Spleen (tissue), 11 donors: ENCODE measurements at regions not wholly inside any gene's neighbourhood (a gene's known extent, or its start where the extent isn't known, plus 50 kb on each side); places are given as distances from the start of the nearest gene placed in this dataset.

Experiments used
- DNase-seq: peaks from one replicate; pipeline ENCODE4 v3.0.0-alpha.2; 2020
- H3K27ac ChIP-seq, 8 donors: fragments of 200-600 bp; sonication (generic) in 7 of 8; 1 replicate in 4 of 8; 2 replicates in 4 of 8; pipeline versions ENCODE4 v1.5.0 to v1.8.0; 2016 to 2021; ENCODE audit warnings: inconsistent platforms in 4 of 8, mild to moderate bottlenecking in 4 of 8, moderate library complexity in 1 of 8
- H3K27me3 ChIP-seq, 7 donors: fragments of 200-600 bp; sonication (generic) in 6 of 7; replicated peaks in 1 of 7; 1 replicate in 4 of 7; 2 replicates in 3 of 7; pipeline versions ENCODE4 v1.5.0 to v1.8.0; 2016 to 2021; ENCODE audit warnings: inconsistent platforms in 3 of 7, mild to moderate bottlenecking in 1 of 7
- H3K36me3 ChIP-seq, 6 donors: fragments of 200-600 bp; sonication (generic) in 5 of 6; 1 replicate in 4 of 6; 2 replicates in 2 of 6; pipeline versions ENCODE4 v1.5.0 to v1.8.0; 2016 to 2021; ENCODE audit warnings: inconsistent platforms in 2 of 6
- H3K4me1 ChIP-seq, 6 donors: fragments of 200-600 bp; sonication (generic) in 5 of 6; 1 replicate in 3 of 6; 2 replicates in 3 of 6; pipeline versions ENCODE4 v1.5.0 to v1.8.0; 2016 to 2021; ENCODE audit warnings: inconsistent platforms in 3 of 6
- H3K4me3 ChIP-seq, 8 donors: fragments of 200-600 bp; sonication (generic) in 7 of 8; 1 replicate in 4 of 8; 2 replicates in 4 of 8; pipeline versions ENCODE4 v1.5.0 to v1.8.0; 2016 to 2021; ENCODE audit warnings: inconsistent platforms in 4 of 8, mild to moderate bottlenecking in 4 of 8, moderate library complexity in 2 of 8
- H3K9me3 ChIP-seq, 8 donors: fragments of 200-600 bp; sonication (generic) in 7 of 8; 1 replicate in 4 of 8; 2 replicates in 4 of 8; pipeline versions ENCODE4 v1.5.0 to v1.8.0; 2016 to 2021; ENCODE audit warnings: inconsistent platforms in 4 of 8
- POLR2A ChIP-seq, 3 donors: fragments of 450-650 bp; IDR thresholded peaks; one replicate each; pipeline ENCODE4 v1.5.1; 2017; ENCODE audit warnings: antibody characterized with exemption in 3 of 3, mild to moderate bottlenecking in 1 of 3
- POLR2AphosphoS5 ChIP-seq, 3 donors: sonication (generic); formaldehyde crosslinking; IDR thresholded peaks; one replicate each; pipeline ENCODE4 v1.5.1; 2017; ENCODE audit warnings: antibody characterized with exemption in 3 of 3
- WGBS, 5 donors: extraction: QIAGEN DNeasy Blood & Tissue Kit in 3 of 5; methylation state at CpG; one replicate each; pipeline versions ENCODE4 v1.1.5 to v1.1.7; 2013 to 2018; 5-methylcytosine and 5-hydroxymethylcytosine counted together
- intact Hi-C: fragments of 100-400 bp; cut with DNase I; formaldehyde crosslinking; loops from one replicate; pipeline ENCODE4 v1.15.0; 2023; ENCODE audit warnings: low total_unique reads
- TF ChIP-seq, protein P1 (sequence below), 11 experiments: fragments of 200-600 bp in 7 of 11; fragments of 450-650 bp in 4 of 11; sonication (generic) in 4 of 11; IDR thresholded peaks in 8 of 11; conservative IDR thresholded peaks in 3 of 11; 1 replicate in 7 of 11; 2 replicates in 4 of 11; pipeline versions ENCODE4 v1.4.0 to v1.8.0; 2016 to 2021; ENCODE audit warnings: antibody characterized with exemption in 11 of 11, inconsistent platforms in 4 of 11, mild to moderate bottlenecking in 1 of 11
- donor health status: healthy with polysubstance abuse.
- donor health status: DM: no; HTN: no; CAD: no; lungs with moderate emphysema.
- donor health status: DM: no; HTN: no; CAD: no.
- donor health status: Bipolar disorder and iron deficiency.
- donor health status: healthy.
- donor health status: DM: no; HTN: no; CAD: no.
- donor health status: DM: yes; HTN: yes; CAD: no.

DNA sequence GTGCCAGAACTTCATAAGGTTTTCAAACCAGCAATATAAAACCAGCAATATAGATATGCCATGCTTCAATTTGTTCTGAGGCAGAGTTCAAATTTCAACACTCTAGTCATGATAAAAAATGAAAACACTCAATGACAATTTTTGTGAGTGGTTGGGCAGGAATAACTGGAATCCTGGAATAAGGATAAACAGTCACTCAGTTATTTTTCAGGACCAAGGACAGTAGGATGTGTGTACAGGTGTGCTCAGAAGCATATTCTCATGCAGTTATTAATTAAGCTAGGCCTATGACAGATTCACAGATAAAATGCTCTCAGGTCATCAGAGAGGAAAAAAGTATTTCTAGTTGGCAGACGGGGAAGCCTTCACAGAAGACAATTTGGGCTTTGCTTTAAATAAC lies 117.3 kb upstream of the PPP2R2B start:
- intact Hi-C loops = no loop called here
- H3K36me3 ChIP-seq = no peaks in the 10 kb centered on the region
- no peaks in the 10 kb centered on the region for H3K4me1 ChIP-seq
- no peaks in the 10 kb centered on the region for H3K27me3 ChIP-seq
- no peak overlapping the region for H3K27ac ChIP-seq
- DNase-seq = no peak
- peaks cover 0 to 18% (median 14%) of the 10 kb centered on the region in 8 donors for H3K9me3 ChIP-seq
- TF ChIP-seq, protein P1, sequence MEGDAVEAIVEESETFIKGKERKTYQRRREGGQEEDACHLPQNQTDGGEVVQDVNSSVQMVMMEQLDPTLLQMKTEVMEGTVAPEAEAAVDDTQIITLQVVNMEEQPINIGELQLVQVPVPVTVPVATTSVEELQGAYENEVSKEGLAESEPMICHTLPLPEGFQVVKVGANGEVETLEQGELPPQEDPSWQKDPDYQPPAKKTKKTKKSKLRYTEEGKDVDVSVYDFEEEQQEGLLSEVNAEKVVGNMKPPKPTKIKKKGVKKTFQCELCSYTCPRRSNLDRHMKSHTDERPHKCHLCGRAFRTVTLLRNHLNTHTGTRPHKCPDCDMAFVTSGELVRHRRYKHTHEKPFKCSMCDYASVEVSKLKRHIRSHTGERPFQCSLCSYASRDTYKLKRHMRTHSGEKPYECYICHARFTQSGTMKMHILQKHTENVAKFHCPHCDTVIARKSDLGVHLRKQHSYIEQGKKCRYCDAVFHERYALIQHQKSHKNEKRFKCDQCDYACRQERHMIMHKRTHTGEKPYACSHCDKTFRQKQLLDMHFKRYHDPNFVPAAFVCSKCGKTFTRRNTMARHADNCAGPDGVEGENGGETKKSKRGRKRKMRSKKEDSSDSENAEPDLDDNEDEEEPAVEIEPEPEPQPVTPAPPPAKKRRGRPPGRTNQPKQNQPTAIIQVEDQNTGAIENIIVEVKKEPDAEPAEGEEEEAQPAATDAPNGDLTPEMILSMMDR (IDR thresholded peaks at IDR 0.05 in 8 of 11, conservative IDR thresholded peaks at IDR 0.05 in 3 of 11) = no peak
- TF ChIP-seq POLR2A (IDR thresholded peaks at IDR 0.05) = no peak
- TF ChIP-seq POLR2AphosphoS5 (IDR thresholded peaks at IDR 0.05) = no peak
- WGBS, 5 donors = 57 to 76% (median 72%) methylated on average over 1 of the region's 1 CpG
- no peak overlapping the region for H3K4me3 ChIP-seq

GRCh38 chr5:147015405-147015804 lies 136.8 kb upstream of the PPP2R2B start:
- no peak for DNase-seq
- WGBS, 5 donors = 81 to 93% (median 87%) methylated on average over 3 of the region's 3 CpGs
- no peak for TF ChIP-seq POLR2A (IDR thresholded peaks at IDR 0.05)
- TF ChIP-seq, protein P1 (IDR thresholded peaks at IDR 0.05 in 8 of 11, conservative IDR thresholded peaks at IDR 0.05 in 3 of 11) = no peak
- no peak for TF ChIP-seq POLR2AphosphoS5 (IDR thresholded peaks at IDR 0.05)
- H3K27me3 ChIP-seq = no peaks in the 10 kb centered on the region
- H3K4me3 ChIP-seq = no peak overlapping the region
- no peak overlapping the region for H3K27ac ChIP-seq
- H3K9me3 ChIP-seq = no peaks in the 10 kb centered on the region
- intact Hi-C loops = no loop called here
- no peaks in the 10 kb centered on the region for H3K36me3 ChIP-seq
- H3K4me1 ChIP-seq = no peaks in the 10 kb centered on the region

- intact Hi-C loops = no loop called here
- WGBS, 5 donors = 18 to 26% (median 21%) methylated on average over 3 of the region's 3 CpGs
- no peaks in the 10 kb centered on the region for H3K9me3 ChIP-seq
Observed at GRCh38 chr5:147017191-147017590, 138.6 kb upstream of the PPP2R2B start.

GRCh38 chr5:147017621-147018020 lies 139.1 kb upstream of the PPP2R2B start:
- Histone ChIP-seq H3K27ac (no peak overlapping the region), H3K36me3 (no peaks in the 10 kb centered on the region), H3K4me1 (no peaks in the 10 kb centered on the region), H3K4me3 (no peak overlapping the region), H3K27me3 (no peaks in the 10 kb centered on the region), H3K9me3 (no peaks in the 10 kb centered on the region)
- no peak for DNase-seq
- intact Hi-C loops = no loop called here
- TF ChIP-seq, protein P1 (IDR thresholded peaks at IDR 0.05 in 8 of 11, conservative IDR thresholded peaks at IDR 0.05 in 3 of 11) = no peak
- TF ChIP-seq POLR2A (IDR thresholded peaks at IDR 0.05) (no peak), POLR2AphosphoS5 (IDR thresholded peaks at IDR 0.05) (no peak)

More at GRCh38 chr5:147017191-147017590, 138.6 kb upstream of the PPP2R2B start:
- Histone ChIP-seq H3K27ac (no peak overlapping the region), H3K4me1 (no peaks in the 10 kb centered on the region), H3K36me3 (no peaks in the 10 kb centered on the region), H3K27me3 (no peaks in the 10 kb centered on the region), H3K4me3 (no peak overlapping the region)
- DNase-seq = no peak
- TF ChIP-seq POLR2A (IDR thresholded peaks at IDR 0.05) = no peak
- TF ChIP-seq, protein P1 (IDR thresholded peaks at IDR 0.05 in 8 of 11, conservative IDR thresholded peaks at IDR 0.05 in 3 of 11) = no peak
- no peak for TF ChIP-seq POLR2AphosphoS5 (IDR thresholded peaks at IDR 0.05)
